ENCODE measurements at regions not wholly inside any gene's neighbourhood (a gene's known extent, or its start where the extent isn't known, plus 50 kb on each side); places are given as distances from the start of the nearest gene placed in this dataset.

DNA sequence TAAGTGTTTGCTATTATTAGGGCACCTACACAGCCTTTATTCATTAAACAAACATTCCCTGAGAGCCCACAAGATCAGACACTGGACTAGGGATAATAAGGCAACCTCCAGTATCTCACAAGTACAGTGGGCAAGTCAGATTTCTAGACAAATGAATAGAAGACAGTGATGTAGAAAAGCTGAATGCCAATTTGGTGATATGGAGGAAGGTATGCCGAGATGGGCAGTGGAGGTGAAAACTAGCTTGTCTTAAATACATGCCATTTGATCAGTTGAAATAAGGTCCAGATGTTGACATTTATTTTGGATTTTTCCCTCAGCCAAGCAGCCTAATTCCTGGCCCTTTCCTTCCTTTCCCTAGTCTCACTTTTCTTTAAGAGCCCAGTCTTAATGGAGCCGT is 130.3 kb downstream of the RXFP2 start:
- no peak overlapping the region for H3K27ac ChIP-seq (ENCODE audit: insufficient read depth in 1 of 2, low read depth in 1 of 2, low read length in 2 of 2, poor library complexity in 1 of 2, severe bottlenecking in 2 of 2)
- no peaks in the 10 kb centered on the region for H3K9me3 ChIP-seq (ENCODE audit: control extremely low read depth in 1 of 5, control insufficient read depth in 4 of 5, insufficient read depth in 2 of 5, low read depth in 1 of 5, low read length in 4 of 5)
- ChIA-PET POLR2A (interaction anchor here (0.7 kb wide), 1 partner anchor 15 kb away, joined by 3 read pairs; no protein-coding TSS in a partner anchor), CTCF (interaction anchor here (0.9 to 1.9 kb wide), 2 partner anchors 25 to 40 kb away, joined by 3 to 5 read pairs; no protein-coding TSS in a partner anchor)
- peaks cover 0 to 17% (median 10%) of the 10 kb centered on the region in 4 experiments for H3K4me1 ChIP-seq (ENCODE audit: control extremely low read depth in 1 of 4, control insufficient read depth in 4 of 4, insufficient read depth in 4 of 4, low read length in 3 of 4)
- H3K4me3 ChIP-seq (ENCODE audit: control insufficient read depth in 1 of 7, extremely low read depth in 1 of 7, insufficient read depth in 4 of 7, low read depth in 2 of 7, low read length in 6 of 7): no peak overlapping the region
- no peak for DNase-seq
- H3K27me3 ChIP-seq (replicated peaks in 2 of 5; ENCODE audit: control insufficient read depth in 4 of 5, insufficient read depth in 5 of 5, low read length in 4 of 5): no peaks in the 10 kb centered on the region
- H3K36me3 ChIP-seq (ENCODE audit: control insufficient read depth in 4 of 4, insufficient read depth in 4 of 4, low read length in 3 of 4): no peaks in the 10 kb centered on the region
- 100% methylated on average over 1 of the region's 2 CpGs for WGBS (ENCODE audit: insufficient coverage)

DNA sequence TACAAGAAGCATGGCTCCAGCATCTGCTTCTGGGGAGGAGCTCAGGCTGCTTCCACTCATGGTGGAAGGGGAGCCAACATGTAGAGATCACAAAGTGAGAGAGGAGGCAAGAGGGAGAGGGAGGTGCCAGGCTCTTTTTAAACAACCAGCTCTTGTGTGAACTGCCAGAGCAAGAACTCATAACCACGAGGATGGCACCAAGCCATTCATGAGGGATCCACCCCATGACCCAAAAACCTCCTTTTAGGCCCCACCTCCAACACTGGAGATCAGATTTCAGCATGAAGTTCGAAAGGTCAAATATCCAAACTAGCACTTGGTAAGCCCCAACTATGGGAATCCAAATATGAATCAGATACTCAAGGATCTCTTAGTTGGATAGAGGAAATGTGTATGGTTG is 131.2 kb downstream of the RXFP2 start:
- H3K4me3 ChIP-seq (ENCODE audit: control insufficient read depth in 1 of 7, extremely low read depth in 1 of 7, insufficient read depth in 4 of 7, low read depth in 2 of 7, low read length in 6 of 7): no peak overlapping the region
- no peak overlapping the region for H3K27ac ChIP-seq (ENCODE audit: insufficient read depth in 1 of 2, low read depth in 1 of 2, low read length in 2 of 2, poor library complexity in 1 of 2, severe bottlenecking in 2 of 2)
- CTCF ChIA-PET: interaction anchor here (1.2 kb wide), 1 partner anchor 36 kb away, joined by 3 read pairs; no protein-coding TSS in a partner anchor
- WGBS (ENCODE audit: insufficient coverage): 100% methylated on average over 1 of the region's 2 CpGs
- no peaks in the 10 kb centered on the region for H3K27me3 ChIP-seq (replicated peaks in 2 of 5; ENCODE audit: control insufficient read depth in 4 of 5, insufficient read depth in 5 of 5, low read length in 4 of 5)
- H3K36me3 ChIP-seq (ENCODE audit: control insufficient read depth in 4 of 4, insufficient read depth in 4 of 4, low read length in 3 of 4): no peaks in the 10 kb centered on the region
- no peaks in the 10 kb centered on the region for H3K9me3 ChIP-seq (ENCODE audit: control extremely low read depth in 1 of 5, control insufficient read depth in 4 of 5, insufficient read depth in 2 of 5, low read depth in 1 of 5, low read length in 4 of 5)
- POLR2A ChIA-PET: no interaction called here
- H3K4me1 ChIP-seq (ENCODE audit: control extremely low read depth in 1 of 4, control insufficient read depth in 4 of 4, insufficient read depth in 4 of 4, low read length in 3 of 4): peaks cover 0 to 8% (median 1%) of the 10 kb centered on the region in 4 experiments
- DNase-seq: no peak

DNA sequence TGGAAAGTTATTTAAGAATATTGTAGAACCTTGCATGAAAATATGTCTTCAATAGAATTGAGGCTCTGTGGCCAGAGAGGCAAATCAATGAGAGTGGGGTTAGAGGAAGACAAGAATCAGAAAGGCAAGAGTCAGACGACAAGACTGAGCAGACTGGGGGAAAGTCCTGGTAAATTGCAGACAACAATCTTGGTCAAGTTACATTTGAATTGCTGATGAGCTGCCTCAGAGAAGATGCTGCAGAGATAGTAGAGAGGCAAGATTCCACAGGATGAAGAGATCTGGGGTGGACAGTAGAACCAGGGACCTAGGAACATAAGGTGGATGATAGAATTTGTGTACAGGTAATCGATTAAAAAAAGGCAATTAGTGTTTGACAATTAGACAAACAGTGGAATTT is 133.8 kb downstream of the RXFP2 start:
- Histone ChIP-seq H3K4me1 (ENCODE audit: control extremely low read depth in 1 of 4, control insufficient read depth in 4 of 4, insufficient read depth in 4 of 4, low read length in 3 of 4) (peaks cover 0 to 3% (median under 1%) of the 10 kb centered on the region in 4 experiments), H3K36me3 (ENCODE audit: control insufficient read depth in 4 of 4, insufficient read depth in 4 of 4, low read length in 3 of 4) (no peaks in the 10 kb centered on the region), H3K9me3 (ENCODE audit: control extremely low read depth in 1 of 5, control insufficient read depth in 4 of 5, insufficient read depth in 2 of 5, low read depth in 1 of 5, low read length in 4 of 5) (no peaks in the 10 kb centered on the region), H3K27me3 (replicated peaks in 2 of 5; ENCODE audit: control insufficient read depth in 4 of 5, insufficient read depth in 5 of 5, low read length in 4 of 5) (no peaks in the 10 kb centered on the region), H3K27ac (ENCODE audit: insufficient read depth in 1 of 2, low read depth in 1 of 2, low read length in 2 of 2, poor library complexity in 1 of 2, severe bottlenecking in 2 of 2) (no peak overlapping the region), H3K4me3 (ENCODE audit: control insufficient read depth in 1 of 7, extremely low read depth in 1 of 7, insufficient read depth in 4 of 7, low read depth in 2 of 7, low read length in 6 of 7) (no peak overlapping the region)
- ChIA-PET POLR2A (no interaction called here), CTCF (interaction anchor here (1.5 kb wide), 1 partner anchor 27 kb away, joined by 3 read pairs; no protein-coding TSS in a partner anchor)
- WGBS (ENCODE audit: insufficient coverage): 100% methylated on average over 1 of the region's 2 CpGs
- DNase-seq: no peak

DNA sequence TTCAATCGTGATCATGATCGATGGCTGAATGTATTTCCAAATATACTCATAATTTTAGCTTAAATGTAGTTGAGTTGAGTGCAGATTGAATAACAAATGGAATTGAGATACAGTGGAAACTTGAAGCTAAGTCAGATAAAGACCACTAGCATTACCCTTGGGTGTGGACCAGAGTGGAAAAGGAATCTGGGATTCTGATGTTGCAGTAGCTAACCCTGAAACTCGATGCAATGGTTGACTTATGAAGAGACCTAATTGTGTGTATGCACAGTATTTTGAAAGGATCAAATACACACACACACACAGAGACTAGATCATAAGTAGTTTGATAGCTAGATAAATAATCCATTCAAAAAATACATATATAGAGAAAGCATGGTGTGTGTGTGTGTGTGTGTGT is 135.8 kb downstream of the RXFP2 start:
- POLR2A ChIA-PET: interaction anchor here (1.1 kb wide), 1 partner anchor 10 kb away, joined by 3 read pairs; no protein-coding TSS in a partner anchor
- Histone ChIP-seq H3K27ac (ENCODE audit: insufficient read depth in 1 of 2, low read depth in 1 of 2, low read length in 2 of 2, poor library complexity in 1 of 2, severe bottlenecking in 2 of 2) (no peak overlapping the region), H3K4me3 (ENCODE audit: control insufficient read depth in 1 of 7, extremely low read depth in 1 of 7, insufficient read depth in 4 of 7, low read depth in 2 of 7, low read length in 6 of 7) (no peak overlapping the region), H3K4me1 (ENCODE audit: control extremely low read depth in 1 of 4, control insufficient read depth in 4 of 4, insufficient read depth in 4 of 4, low read length in 3 of 4) (peaks cover 0 to 3% (median under 1%) of the 10 kb centered on the region in 4 experiments), H3K9me3 (ENCODE audit: control extremely low read depth in 1 of 5, control insufficient read depth in 4 of 5, insufficient read depth in 2 of 5, low read depth in 1 of 5, low read length in 4 of 5) (no peaks in the 10 kb centered on the region), H3K27me3 (replicated peaks in 2 of 5; ENCODE audit: control insufficient read depth in 4 of 5, insufficient read depth in 5 of 5, low read length in 4 of 5) (no peaks in the 10 kb centered on the region), H3K36me3 (ENCODE audit: control insufficient read depth in 4 of 4, insufficient read depth in 4 of 4, low read length in 3 of 4) (no peaks in the 10 kb centered on the region)
- CTCF ChIA-PET: interaction anchor here (1.6 kb wide), 1 partner anchor 23 kb away, joined by 5 read pairs; no protein-coding TSS in a partner anchor
- no peak for DNase-seq
- WGBS (ENCODE audit: insufficient coverage): no CpG with 5 or more reads among the region's 3 CpGs

DNA sequence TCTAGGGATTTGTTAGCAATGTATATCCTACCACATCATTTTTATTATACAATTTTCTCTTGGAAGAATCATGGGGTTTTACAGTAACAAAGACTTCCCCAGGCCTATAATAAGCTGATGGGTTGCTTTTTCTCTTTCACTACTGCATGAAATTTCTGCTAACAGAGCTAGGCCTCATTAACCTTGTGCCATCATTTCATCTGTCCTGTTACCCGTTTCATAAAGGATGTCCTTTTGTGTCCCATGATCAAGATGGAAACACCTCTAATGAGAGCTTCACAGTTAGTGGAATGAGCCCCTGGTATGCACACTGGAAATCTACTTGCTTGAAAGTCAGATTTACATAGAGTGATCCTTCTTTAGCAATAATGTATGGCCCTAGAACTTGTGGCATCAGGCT is 138.7 kb downstream of the RXFP2 start:
- ChIA-PET POLR2A (no interaction called here), CTCF (interaction anchor here (1.9 kb wide), 1 partner anchor 32 kb away, joined by 6 read pairs; no protein-coding TSS in a partner anchor)
- no peak overlapping the region for H3K4me3 ChIP-seq (ENCODE audit: control insufficient read depth in 1 of 7, extremely low read depth in 1 of 7, insufficient read depth in 4 of 7, low read depth in 2 of 7, low read length in 6 of 7)
- DNase-seq: no peak
- no peaks in the 10 kb centered on the region for H3K9me3 ChIP-seq (ENCODE audit: control extremely low read depth in 1 of 5, control insufficient read depth in 4 of 5, insufficient read depth in 2 of 5, low read depth in 1 of 5, low read length in 4 of 5)
- peaks cover 0 to 3% (median under 1%) of the 10 kb centered on the region in 4 experiments for H3K4me1 ChIP-seq (ENCODE audit: control extremely low read depth in 1 of 4, control insufficient read depth in 4 of 4, insufficient read depth in 4 of 4, low read length in 3 of 4)
- no peaks in the 10 kb centered on the region for H3K27me3 ChIP-seq (replicated peaks in 2 of 5; ENCODE audit: control insufficient read depth in 4 of 5, insufficient read depth in 5 of 5, low read length in 4 of 5)
- no peak overlapping the region for H3K27ac ChIP-seq (ENCODE audit: insufficient read depth in 1 of 2, low read depth in 1 of 2, low read length in 2 of 2, poor library complexity in 1 of 2, severe bottlenecking in 2 of 2)
- 91% methylated on average over 1 of the region's 1 CpG for WGBS (ENCODE audit: insufficient coverage)
- no peaks in the 10 kb centered on the region for H3K36me3 ChIP-seq (ENCODE audit: control insufficient read depth in 4 of 4, insufficient read depth in 4 of 4, low read length in 3 of 4)

DNA sequence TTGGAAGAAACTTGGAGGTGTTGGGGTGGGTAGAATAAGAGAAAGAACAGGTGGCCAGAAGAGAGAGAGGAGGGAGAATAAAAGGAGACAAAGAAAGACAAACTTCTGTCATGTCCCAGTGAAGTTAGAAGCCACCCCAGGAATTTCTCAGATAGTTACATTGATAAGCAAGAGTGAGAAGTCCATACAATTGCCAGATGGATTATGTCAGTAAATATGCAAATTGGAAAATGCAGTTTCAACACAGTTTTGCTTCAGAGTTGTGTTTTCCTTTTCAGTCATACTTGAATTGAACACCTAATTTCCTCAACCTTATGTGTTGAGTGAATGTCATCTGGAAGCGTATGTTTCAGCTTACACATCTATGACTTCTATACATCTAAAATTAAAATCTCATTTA is 139.2 kb downstream of the RXFP2 start:
- Histone ChIP-seq H3K9me3 (ENCODE audit: control extremely low read depth in 1 of 5, control insufficient read depth in 4 of 5, insufficient read depth in 2 of 5, low read depth in 1 of 5, low read length in 4 of 5) (no peaks in the 10 kb centered on the region), H3K27me3 (replicated peaks in 2 of 5; ENCODE audit: control insufficient read depth in 4 of 5, insufficient read depth in 5 of 5, low read length in 4 of 5) (no peaks in the 10 kb centered on the region), H3K27ac (ENCODE audit: insufficient read depth in 1 of 2, low read depth in 1 of 2, low read length in 2 of 2, poor library complexity in 1 of 2, severe bottlenecking in 2 of 2) (no peak overlapping the region), H3K36me3 (ENCODE audit: control insufficient read depth in 4 of 4, insufficient read depth in 4 of 4, low read length in 3 of 4) (no peaks in the 10 kb centered on the region), H3K4me3 (ENCODE audit: control insufficient read depth in 1 of 7, extremely low read depth in 1 of 7, insufficient read depth in 4 of 7, low read depth in 2 of 7, low read length in 6 of 7) (no peak overlapping the region), H3K4me1 (ENCODE audit: control extremely low read depth in 1 of 4, control insufficient read depth in 4 of 4, insufficient read depth in 4 of 4, low read length in 3 of 4) (peaks cover 0 to 3% (median under 1%) of the 10 kb centered on the region in 4 experiments)
- CTCF ChIA-PET: interaction anchor here (1.9 kb wide), 1 partner anchor 31 kb away, joined by 6 read pairs; no protein-coding TSS in a partner anchor
- no CpG with 5 or more reads among the region's 1 CpG for WGBS (ENCODE audit: insufficient coverage)
- POLR2A ChIA-PET: no interaction called here
- no peak for DNase-seq

DNA sequence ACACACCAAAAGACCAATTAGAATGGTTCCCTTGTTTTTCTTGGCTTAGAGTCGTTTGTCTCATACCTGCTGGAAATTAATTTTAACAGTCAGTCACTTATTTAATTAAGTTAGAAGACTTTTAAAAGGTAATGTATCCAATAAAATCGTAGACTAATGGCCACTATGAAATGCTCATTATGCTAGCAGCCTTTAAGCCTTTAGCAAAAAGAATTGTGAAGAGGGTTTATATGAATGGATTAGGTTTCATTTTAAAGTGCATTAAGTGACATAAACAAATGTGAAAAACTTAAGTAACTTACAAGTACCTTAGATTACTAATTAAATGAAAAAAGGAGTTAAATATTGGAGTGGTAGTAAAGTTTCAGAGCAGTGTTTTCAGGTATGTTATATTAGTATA is 139.6 kb downstream of the RXFP2 start:
- no peak for DNase-seq
- WGBS (ENCODE audit: insufficient coverage): no CpG with 5 or more reads among the region's 2 CpGs
- Histone ChIP-seq H3K4me3 (ENCODE audit: control insufficient read depth in 1 of 7, extremely low read depth in 1 of 7, insufficient read depth in 4 of 7, low read depth in 2 of 7, low read length in 6 of 7) (no peak overlapping the region), H3K4me1 (ENCODE audit: control extremely low read depth in 1 of 4, control insufficient read depth in 4 of 4, insufficient read depth in 4 of 4, low read length in 3 of 4) (peaks cover 0 to 3% (median under 1%) of the 10 kb centered on the region in 4 experiments), H3K9me3 (ENCODE audit: control extremely low read depth in 1 of 5, control insufficient read depth in 4 of 5, insufficient read depth in 2 of 5, low read depth in 1 of 5, low read length in 4 of 5) (no peaks in the 10 kb centered on the region), H3K36me3 (ENCODE audit: control insufficient read depth in 4 of 4, insufficient read depth in 4 of 4, low read length in 3 of 4) (no peaks in the 10 kb centered on the region), H3K27ac (ENCODE audit: insufficient read depth in 1 of 2, low read depth in 1 of 2, low read length in 2 of 2, poor library complexity in 1 of 2, severe bottlenecking in 2 of 2) (no peak overlapping the region), H3K27me3 (replicated peaks in 2 of 5; ENCODE audit: control insufficient read depth in 4 of 5, insufficient read depth in 5 of 5, low read length in 4 of 5) (no peaks in the 10 kb centered on the region)
- ChIA-PET CTCF (no interaction called here), POLR2A (no interaction called here)

All from common myeloid progenitor, CD34-positive (primary cell).